ENCODE measurements at regions not wholly inside any gene's neighbourhood (a gene's known extent, or its start where the extent isn't known, plus 50 kb on each side); places are given as distances from the start of the nearest gene placed in this dataset.

DNA sequence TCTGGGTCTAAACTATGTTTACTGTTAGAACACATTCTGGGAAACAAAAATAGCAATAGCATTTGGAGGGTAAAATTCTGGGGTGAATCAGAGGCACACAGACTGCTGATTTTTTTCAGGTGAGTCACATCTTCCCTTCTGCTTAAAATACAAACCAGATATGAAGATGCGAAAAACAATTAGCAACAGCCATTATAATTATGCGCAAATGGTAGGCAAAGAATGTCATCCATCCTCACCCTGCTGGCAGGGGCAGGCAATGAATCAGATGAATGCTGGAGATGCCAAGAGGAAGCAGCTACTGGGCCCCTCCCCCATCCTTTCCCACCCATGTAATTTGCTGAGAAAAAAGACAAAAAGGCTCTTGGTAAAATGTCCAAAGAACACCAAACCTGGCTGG is 282.9 kb downstream of the KLF5 start:
- TF ChIP-seq ZNF274 (IDR thresholded peaks at IDR 0.05; ENCODE audit: low read depth, low read length) (no peak), YY1 (IDR thresholded peaks at IDR 0.05; ENCODE audit: insufficient read depth, insufficient read length) (no peak)
